Esophagus squamous epithelium (tissue), 4 donors: ENCODE measurements at regions not wholly inside any gene's neighbourhood (a gene's known extent, or its start where the extent isn't known, plus 50 kb on each side); places are given as distances from the start of the nearest gene placed in this dataset.

Source experiments
- POLR2A ChIP-seq, 4 donors: fragments of 450-650 bp; IDR thresholded peaks; one replicate each; pipeline ENCODE4 v1.6.1; 2017; ENCODE audit warnings: antibody characterized with exemption in 4 of 4, mild to moderate bottlenecking in 4 of 4, moderate library complexity in 3 of 4
- TF ChIP-seq, protein P1 (sequence below), 6 experiments: fragments of 450-650 bp in 4 of 6; fragments of 200-600 bp in 2 of 6; sonication (generic) in 2 of 6; IDR thresholded peaks; one replicate each; pipeline ENCODE4 v1.5.1; 2016 to 2019; ENCODE audit warnings: antibody characterized with exemption in 6 of 6, mild to moderate bottlenecking in 4 of 6, moderate library complexity in 4 of 6

DNA sequence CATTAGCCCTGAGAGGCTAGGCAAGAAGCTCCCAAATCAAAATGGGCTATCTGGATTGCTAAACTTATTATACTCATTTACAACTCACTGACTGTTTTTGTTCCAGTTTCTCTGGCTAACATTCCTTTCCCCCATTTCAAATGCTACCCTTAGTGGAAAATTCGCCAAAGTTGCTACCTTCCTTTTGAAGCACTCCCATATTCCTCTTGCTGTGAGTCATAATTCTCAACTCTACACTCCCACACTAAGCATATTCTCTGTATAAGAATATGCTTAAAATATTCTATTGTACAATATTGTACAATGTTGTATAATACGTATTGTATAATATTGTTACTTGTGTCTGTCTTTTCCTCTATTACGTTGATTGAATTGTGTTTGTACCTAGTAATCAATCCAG, 398.6 kb downstream of the PYDC2 start:
- no peak for TF ChIP-seq POLR2A (IDR thresholded peaks at IDR 0.05)
- TF ChIP-seq, protein P1, sequence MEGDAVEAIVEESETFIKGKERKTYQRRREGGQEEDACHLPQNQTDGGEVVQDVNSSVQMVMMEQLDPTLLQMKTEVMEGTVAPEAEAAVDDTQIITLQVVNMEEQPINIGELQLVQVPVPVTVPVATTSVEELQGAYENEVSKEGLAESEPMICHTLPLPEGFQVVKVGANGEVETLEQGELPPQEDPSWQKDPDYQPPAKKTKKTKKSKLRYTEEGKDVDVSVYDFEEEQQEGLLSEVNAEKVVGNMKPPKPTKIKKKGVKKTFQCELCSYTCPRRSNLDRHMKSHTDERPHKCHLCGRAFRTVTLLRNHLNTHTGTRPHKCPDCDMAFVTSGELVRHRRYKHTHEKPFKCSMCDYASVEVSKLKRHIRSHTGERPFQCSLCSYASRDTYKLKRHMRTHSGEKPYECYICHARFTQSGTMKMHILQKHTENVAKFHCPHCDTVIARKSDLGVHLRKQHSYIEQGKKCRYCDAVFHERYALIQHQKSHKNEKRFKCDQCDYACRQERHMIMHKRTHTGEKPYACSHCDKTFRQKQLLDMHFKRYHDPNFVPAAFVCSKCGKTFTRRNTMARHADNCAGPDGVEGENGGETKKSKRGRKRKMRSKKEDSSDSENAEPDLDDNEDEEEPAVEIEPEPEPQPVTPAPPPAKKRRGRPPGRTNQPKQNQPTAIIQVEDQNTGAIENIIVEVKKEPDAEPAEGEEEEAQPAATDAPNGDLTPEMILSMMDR (IDR thresholded peaks at IDR 0.05): no peak
